Naive thymus-derived CD4-positive, alpha-beta T cell (primary cell): ENCODE measurements at regions not wholly inside any gene's neighbourhood (a gene's known extent, or its start where the extent isn't known, plus 50 kb on each side); places are given as distances from the start of the nearest gene placed in this dataset.

Experiments used
- ATAC-seq: fragments of 150-1000 bp; cut with Tn5 transposase; 2 replicates; pipeline ENCODE4 v1.10.0; 2021; ENCODE audit warnings: mild to moderate bottlenecking, moderate library complexity
- CTCF ChIA-PET: fragments of 350-600 bp; sonication (Branson Sonifier 250); formaldehyde crosslinking; loops from one replicate; lab custom pipeline; 2021; ENCODE audit warnings: antibody characterized with exemption; lab: Charles Lee
- POLR2A ChIA-PET: fragments of 350-600 bp; sonication (Branson Sonifier 250); formaldehyde crosslinking; loops from one replicate; lab custom pipeline; 2021; ENCODE audit warnings: antibody characterized with exemption, inconsistent platforms; lab: Charles Lee
- DNase-seq, 9 donors: peaks; one replicate each; pipeline versions ENCODE4 v3.0.0 to v3.0.0-alpha.2; 2020 to 2022; ENCODE audit warnings: mixed read lengths in 1 of 9
- H3K27ac ChIP-seq: one replicate; pipeline ENCODE4 v1.7.0; 2013; ENCODE audit warnings: mild to moderate bottlenecking, low read depth, low read length, moderate library complexity
- H3K27me3 ChIP-seq, 2 donors: one replicate each; pipeline ENCODE4 v1.7.0; 2013; ENCODE audit warnings: low read length in 2 of 2, mild to moderate bottlenecking in 2 of 2, moderate library complexity in 2 of 2; ENCODE audit not compliant: control insufficient read depth in 2 of 2, insufficient read depth in 2 of 2
- H3K36me3 ChIP-seq, 3 experiments: 1 replicate in 2 of 3; 2 replicates in 1 of 3; pipeline ENCODE4 v1.7.0; 2013; ENCODE audit warnings: low read length in 3 of 3, mild to moderate bottlenecking in 3 of 3, moderate library complexity in 1 of 3; ENCODE audit not compliant: insufficient read depth in 3 of 3, control insufficient read depth in 2 of 3
- H3K4me1 ChIP-seq, 2 donors: one replicate each; pipeline ENCODE4 v1.7.0; 2013; ENCODE audit warnings: low read length in 2 of 2, mild to moderate bottlenecking in 2 of 2, moderate library complexity in 1 of 2; ENCODE audit not compliant: control insufficient read depth in 2 of 2, insufficient read depth in 2 of 2
- H3K4me3 ChIP-seq: 2 replicates; pipeline ENCODE4 v1.7.0; 2013; ENCODE audit warnings: mild to moderate bottlenecking, low read length
- H3K9me3 ChIP-seq, 3 experiments: 1 replicate in 2 of 3; 2 replicates in 1 of 3; pipeline ENCODE4 v1.7.0; 2013; ENCODE audit warnings: low read length in 3 of 3; ENCODE audit not compliant: control insufficient read depth in 2 of 3
- H3K27ac Mint-ChIP-seq, 9 donors: one replicate each; pipeline ENCODE4 v1.8.0; 2020 to 2022; ENCODE audit warnings: mixed read lengths in 9 of 9, mild to moderate bottlenecking in 8 of 9, moderate library complexity in 5 of 9, inconsistent platforms in 2 of 9
- H3K27me3 Mint-ChIP-seq, 5 donors: one replicate each; pipeline ENCODE4 v1.8.0; 2021 to 2022; ENCODE audit warnings: mixed read lengths in 5 of 5, mild to moderate bottlenecking in 1 of 5
- H3K36me3 Mint-ChIP-seq, 5 donors: one replicate each; pipeline ENCODE4 v1.8.0; 2020 to 2022; ENCODE audit warnings: mixed read lengths in 5 of 5, mild to moderate bottlenecking in 3 of 5, inconsistent platforms in 1 of 5
- H3K4me1 Mint-ChIP-seq, 7 donors: one replicate each; pipeline ENCODE4 v1.8.0; 2020 to 2022; ENCODE audit warnings: mixed read lengths in 7 of 7, mild to moderate bottlenecking in 3 of 7, inconsistent platforms in 1 of 7
- H3K4me3 Mint-ChIP-seq, 10 donors: one replicate each; pipeline ENCODE4 v1.8.0; 2020 to 2022; ENCODE audit warnings: mild to moderate bottlenecking in 10 of 10, mixed read lengths in 10 of 10, moderate library complexity in 6 of 10, inconsistent platforms in 2 of 10
- H3K9me3 Mint-ChIP-seq, 11 donors: one replicate each; pipeline ENCODE4 v1.8.0; 2020 to 2022; ENCODE audit warnings: mixed read lengths in 11 of 11, mild to moderate bottlenecking in 4 of 11, inconsistent platforms in 1 of 11, moderate library complexity in 1 of 11
- intact Hi-C, 2 donors: fragments of 100-400 bp; cut with micrococcal nuclease; formaldehyde crosslinking; loops; one replicate each; pipeline ENCODE4 v1.15.1; 2023

GRCh38 chr11:130778705-130779104, 137.6 kb downstream of the SNX19 start:
- peaks cover 0 to 10% (median 8%) of the 10 kb centered on the region in 5 donors for H3K27me3 Mint-ChIP-seq

GRCh38 chr11:130779267-130779666, 137.0 kb downstream of the SNX19 start:
- ChIA-PET CTCF (no interaction called here), POLR2A (no interaction called here)
- no peaks in the 10 kb centered on the region for H3K36me3 ChIP-seq
- DNase-seq (no peak), ATAC-seq (no peak)
- H3K27ac ChIP-seq = no peak overlapping the region
- peaks cover 0 to 2% (median 0%) of the 10 kb centered on the region in 11 donors for H3K9me3 Mint-ChIP-seq
- H3K27ac Mint-ChIP-seq = no peak overlapping the region
- no peaks in the 10 kb centered on the region for H3K4me1 Mint-ChIP-seq
- no peaks in the 10 kb centered on the region for H3K36me3 Mint-ChIP-seq
- intact Hi-C loops = no loop called here
- H3K9me3 ChIP-seq = no peaks in the 10 kb centered on the region
- H3K27me3 Mint-ChIP-seq = peaks cover 0 to 11% (median 8%) of the 10 kb centered on the region in 5 donors
- H3K4me1 ChIP-seq = no peaks in the 10 kb centered on the region
- no peaks in the 10 kb centered on the region for H3K27me3 ChIP-seq
- no peak overlapping the region for H3K4me3 ChIP-seq
- H3K4me3 Mint-ChIP-seq = no peak overlapping the region

More at GRCh38 chr11:130778705-130779104, 137.6 kb downstream of the SNX19 start:
- Mint-ChIP-seq H3K9me3 (peaks cover 0 to 2% (median 0%) of the 10 kb centered on the region in 11 donors), H3K4me1 (no peaks in the 10 kb centered on the region), H3K4me3 (no peak overlapping the region), H3K27ac (no peak overlapping the region), H3K36me3 (no peaks in the 10 kb centered on the region)
- H3K4me1 ChIP-seq = no peaks in the 10 kb centered on the region
- no peak for DNase-seq
- no peak overlapping the region for H3K27ac ChIP-seq
- H3K4me3 ChIP-seq = no peak overlapping the region
- CTCF ChIA-PET = no interaction called here
- H3K9me3 ChIP-seq = no peaks in the 10 kb centered on the region
- ATAC-seq = no peak
- no peaks in the 10 kb centered on the region for H3K36me3 ChIP-seq
- POLR2A ChIA-PET = no interaction called here
- H3K27me3 ChIP-seq = no peaks in the 10 kb centered on the region
- intact Hi-C loops = no loop called here

GRCh38 chr11:130779943-130780342, 136.3 kb downstream of the SNX19 start:
- CTCF ChIA-PET = no interaction called here
- H3K27ac ChIP-seq = no peak overlapping the region
- Mint-ChIP-seq H3K27me3 (peaks cover 0 to 11% (median 8%) of the 10 kb centered on the region in 5 donors), H3K9me3 (peaks cover 0 to 2% (median 0%) of the 10 kb centered on the region in 11 donors), H3K27ac (no peak overlapping the region), H3K4me3 (no peak overlapping the region), H3K4me1 (no peaks in the 10 kb centered on the region), H3K36me3 (no peaks in the 10 kb centered on the region)
- H3K27me3 ChIP-seq = no peaks in the 10 kb centered on the region
- POLR2A ChIA-PET = no interaction called here
- intact Hi-C loops = no loop called here
- H3K4me1 ChIP-seq = no peaks in the 10 kb centered on the region
- H3K9me3 ChIP-seq = no peaks in the 10 kb centered on the region
- no peaks in the 10 kb centered on the region for H3K36me3 ChIP-seq
- no peak for ATAC-seq
- no peak for DNase-seq
- no peak overlapping the region for H3K4me3 ChIP-seq

GRCh38 chr11:130780437-130780836, 135.8 kb downstream of the SNX19 start:
- ChIA-PET CTCF (no interaction called here), POLR2A (no interaction called here)
- intact Hi-C loops = no loop called here
- Histone ChIP-seq H3K4me3 (no peak overlapping the region), H3K4me1 (no peaks in the 10 kb centered on the region), H3K36me3 (no peaks in the 10 kb centered on the region), H3K9me3 (no peaks in the 10 kb centered on the region), H3K27me3 (no peaks in the 10 kb centered on the region), H3K27ac (no peak overlapping the region)
- ATAC-seq = no peak
- H3K36me3 Mint-ChIP-seq = no peaks in the 10 kb centered on the region
- H3K9me3 Mint-ChIP-seq = peaks cover 0 to 6% (median 0%) of the 10 kb centered on the region in 11 donors
- DNase-seq = no peak
- no peak overlapping the region for H3K4me3 Mint-ChIP-seq
- peaks cover 0 to 10% (median 8%) of the 10 kb centered on the region in 5 donors for H3K27me3 Mint-ChIP-seq
- no peaks in the 10 kb centered on the region for H3K4me1 Mint-ChIP-seq
- no peak overlapping the region for H3K27ac Mint-ChIP-seq

- intact Hi-C loops = no loop called here
Measured at GRCh38 chr11:130781931-130782330, 134.3 kb downstream of the SNX19 start.

GRCh38 chr11:130782361-130783222, 133.7 kb downstream of the SNX19 start:
- ChIA-PET CTCF (no interaction called here), POLR2A (no interaction called here)
- Histone ChIP-seq H3K9me3 (no peaks in the 10 kb centered on the region), H3K27me3 (no peaks in the 10 kb centered on the region), H3K4me3 (no peak overlapping the region), H3K36me3 (no peaks in the 10 kb centered on the region), H3K27ac (no peak overlapping the region), H3K4me1 (no peaks in the 10 kb centered on the region)
- Mint-ChIP-seq H3K36me3 (no peaks in the 10 kb centered on the region), H3K4me1 (no peaks in the 10 kb centered on the region), H3K27ac (no peak overlapping the region), H3K27me3 (peaks cover 0 to 15% (median 2%) of the 10 kb centered on the region in 5 donors), H3K9me3 (peaks cover 0 to 6% (median 0%) of the 10 kb centered on the region in 11 donors), H3K4me3 (no peak overlapping the region)
- no peak for ATAC-seq
- no peak for DNase-seq
- intact Hi-C loops = no loop called here

More at GRCh38 chr11:130781931-130782330, 134.3 kb downstream of the SNX19 start:
- H3K9me3 Mint-ChIP-seq = peaks cover 0 to 6% (median 0%) of the 10 kb centered on the region in 11 donors
- ATAC-seq = no peak
- Histone ChIP-seq H3K36me3 (no peaks in the 10 kb centered on the region), H3K27ac (no peak overlapping the region), H3K9me3 (no peaks in the 10 kb centered on the region), H3K27me3 (no peaks in the 10 kb centered on the region), H3K4me3 (no peak overlapping the region), H3K4me1 (no peaks in the 10 kb centered on the region)
- H3K27me3 Mint-ChIP-seq = peaks cover 0 to 14% (median 6%) of the 10 kb centered on the region in 5 donors
- no peak overlapping the region for H3K4me3 Mint-ChIP-seq
- POLR2A ChIA-PET = no interaction called here
- CTCF ChIA-PET = no interaction called here
- H3K4me1 Mint-ChIP-seq = no peaks in the 10 kb centered on the region
- DNase-seq = no peak
- H3K36me3 Mint-ChIP-seq = no peaks in the 10 kb centered on the region
- H3K27ac Mint-ChIP-seq = no peak overlapping the region

GRCh38 chr11:130783323-130783722, 133.0 kb downstream of the SNX19 start:
- Histone ChIP-seq H3K4me1 (no peaks in the 10 kb centered on the region), H3K9me3 (no peaks in the 10 kb centered on the region), H3K27me3 (no peaks in the 10 kb centered on the region), H3K4me3 (no peak overlapping the region), H3K36me3 (no peaks in the 10 kb centered on the region), H3K27ac (no peak overlapping the region)
- Mint-ChIP-seq H3K27me3 (peaks cover 0 to 13% (median 0%) of the 10 kb centered on the region in 5 donors), H3K4me3 (no peak overlapping the region), H3K27ac (no peak overlapping the region), H3K36me3 (no peaks in the 10 kb centered on the region), H3K9me3 (peaks cover 0 to 4% (median 0%) of the 10 kb centered on the region in 11 donors), H3K4me1 (no peaks in the 10 kb centered on the region)
- ATAC-seq = no peak
- CTCF ChIA-PET = no interaction called here
- DNase-seq = no peak
- POLR2A ChIA-PET = no interaction called here
- intact Hi-C loops = no loop called here
